ENCODE measurements at regions not wholly inside any gene's neighbourhood (a gene's known extent, or its start where the extent isn't known, plus 50 kb on each side); places are given as distances from the start of the nearest gene placed in this dataset.

GRCh38 chr15:98523912-98524662 lies 124.3 kb upstream of the IGF1R start:
- Histone ChIP-seq H3K36me3 (ENCODE audit: control insufficient read depth in 2 of 2, extremely low read depth in 1 of 2, insufficient read depth in 2 of 2, low read length in 2 of 2) (no peaks in the 10 kb centered on the region), H3K27me3 (ENCODE audit: control insufficient read depth in 2 of 2, insufficient read depth in 2 of 2, low read length in 2 of 2) (peaks cover 5 to 10% of the 10 kb centered on the region in 2 experiments), H3K27ac (ENCODE audit: insufficient read depth, low read depth, low read length) (no peak overlapping the region), H3K9me3 (replicated peaks; ENCODE audit: control insufficient read depth, insufficient read depth, low read length) (no peaks in the 10 kb centered on the region), H4K20me1 (replicated peaks; ENCODE audit: control insufficient read depth, extremely low read depth, insufficient read depth, low read length) (no peaks in the 10 kb centered on the region), H3K4me2 (ENCODE audit: insufficient read depth, low read length) (no peak overlapping the region), H2AFZ (ENCODE audit: low read depth, low read length) (no peak overlapping the region), H3K9ac (replicated peaks; ENCODE audit: extremely low read depth, insufficient read depth, low read length) (no peak overlapping the region), H3K4me3 (replicated peaks in 1 of 3; ENCODE audit: insufficient read depth in 1 of 3, low read depth in 1 of 3, low read length in 3 of 3) (no peak overlapping the region), H3K9me1 (replicated peaks; ENCODE audit: control insufficient read depth, extremely low read depth, insufficient read depth, low read length) (no peaks in the 10 kb centered on the region), H3K4me1 (ENCODE audit: control insufficient read depth, extremely low read depth, insufficient read depth, low read length) (no peaks in the 10 kb centered on the region), H3K79me2 (ENCODE audit: control insufficient read depth, insufficient read depth, low read length) (no peaks in the 10 kb centered on the region)
- POLR2A ChIA-PET, result no interaction called here
- no TSS peak for BruUV-seq (replicated peaks)
- FAIRE-seq (no peak), DNase-seq (ENCODE audit: low read depth, low spot score) (no peak)
- dilution Hi-C loops (cut with MboI; ENCODE audit: extremely low pct_ligation_motif_present, low sequenced_read_pairs) (no loop called here), intact Hi-C loops (cut with micrococcal nuclease) (no loop called here)
- TF ChIP-seq POLR2A (IDR thresholded peaks at IDR 0.05; ENCODE audit: low read depth, low read length) (no peak), MYC (IDR thresholded peaks at IDR 0.05; ENCODE audit: low read depth, low read length) (no peak), GATA2 (IDR thresholded peaks at IDR 0.05; ENCODE audit: insufficient read depth, insufficient read length, low read depth, low read length) (no peak), EZH2 (IDR thresholded peaks at IDR 0.05; ENCODE audit: borderline replicate concordance, low read depth, low read length, severe bottlenecking) (no peak), FOS (IDR thresholded peaks at IDR 0.05; ENCODE audit: borderline replicate concordance, insufficient read depth, low read length) (no peak), JUN (IDR thresholded peaks at IDR 0.05; ENCODE audit: borderline replicate concordance, insufficient read depth, insufficient read length, low read depth) (no peak)
- CTCF ChIA-PET, result interaction anchor here (0.7 to 7.6 kb wide), 3 partner anchors 123 to 553 kb away, joined by 3 to 170 read pairs (median 6); no protein-coding TSS in a partner anchor
